Spleen (tissue), 7 donors: ENCODE measurements at regions not wholly inside any gene's neighbourhood (a gene's known extent, or its start where the extent isn't known, plus 50 kb on each side); places are given as distances from the start of the nearest gene placed in this dataset.

Source experiments
- CTCF ChIP-seq, 11 experiments: fragments of 200-600 bp in 7 of 11; fragments of 450-650 bp in 4 of 11; sonication (generic) in 4 of 11; IDR thresholded peaks in 8 of 11; conservative IDR thresholded peaks in 3 of 11; 1 replicate in 7 of 11; 2 replicates in 4 of 11; pipeline versions ENCODE4 v1.4.0 to v1.8.0; 2016 to 2021; ENCODE audit warnings: antibody characterized with exemption in 11 of 11, inconsistent platforms in 4 of 11, mild to moderate bottlenecking in 1 of 11
- POLR2AphosphoS5 ChIP-seq, 3 donors: sonication (generic); formaldehyde crosslinking; IDR thresholded peaks; one replicate each; pipeline ENCODE4 v1.5.1; 2017; ENCODE audit warnings: antibody characterized with exemption in 3 of 3
- donor health status: DM: no; HTN: no; CAD: no; lungs with moderate emphysema.
- donor health status: DM: no; HTN: no; CAD: no.
- donor health status: DM: no; HTN: no; CAD: no.

GRCh38 chr14:38420048-38420447, 164.2 kb upstream of the CLEC14A start:
- TF ChIP-seq CTCF (IDR thresholded peaks at IDR 0.05 in 8 of 11, conservative IDR thresholded peaks at IDR 0.05 in 3 of 11) (no peak), POLR2AphosphoS5 (IDR thresholded peaks at IDR 0.05) (no peak)
